Epithelial cell of proximal tubule (primary cell): ENCODE measurements at regions not wholly inside any gene's neighbourhood (a gene's known extent, or its start where the extent isn't known, plus 50 kb on each side); places are given as distances from the start of the nearest gene placed in this dataset.
A peak's percentile ranks its signal among the peaks of the same experiment; 100 is the strongest.

Experiments
- DNase-seq: peaks from one replicate; pipeline ENCODE4 v3.0.0-alpha.2; 2011; ENCODE audit warnings: low read depth
- H3K4me3 ChIP-seq: 2 replicates; pipeline ENCODE4 v1.5.1; 2011; ENCODE audit warnings: low read depth, mild to moderate bottlenecking, low read length
- TF ChIP-seq, protein P1 (sequence below): conservative IDR thresholded peaks from 2 replicates; pipeline ENCODE4 v1.5.1; 2012; ENCODE audit warnings: low read depth, mild to moderate bottlenecking, low read length

DNA sequence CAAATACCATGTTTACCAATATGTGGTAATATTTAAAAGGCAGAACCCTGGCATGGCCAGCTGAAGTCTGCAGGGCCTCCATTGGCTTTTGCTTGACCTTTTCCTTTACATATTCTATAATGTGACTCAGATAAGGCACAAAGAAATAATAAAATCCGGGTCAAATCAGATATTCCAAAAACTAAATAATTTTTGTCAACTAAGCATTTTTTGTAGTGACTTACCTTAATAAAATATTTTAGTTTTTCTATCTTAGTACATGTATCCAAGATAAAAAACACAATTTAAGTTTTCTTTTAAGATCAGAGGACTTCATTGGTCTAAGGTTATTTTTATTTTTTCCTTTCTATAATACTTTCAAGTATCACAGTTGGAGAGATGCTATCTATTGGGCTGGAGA is 179.4 kb upstream of the ADAMTS5 start:
- no peak for DNase-seq
- TF ChIP-seq, protein P1, sequence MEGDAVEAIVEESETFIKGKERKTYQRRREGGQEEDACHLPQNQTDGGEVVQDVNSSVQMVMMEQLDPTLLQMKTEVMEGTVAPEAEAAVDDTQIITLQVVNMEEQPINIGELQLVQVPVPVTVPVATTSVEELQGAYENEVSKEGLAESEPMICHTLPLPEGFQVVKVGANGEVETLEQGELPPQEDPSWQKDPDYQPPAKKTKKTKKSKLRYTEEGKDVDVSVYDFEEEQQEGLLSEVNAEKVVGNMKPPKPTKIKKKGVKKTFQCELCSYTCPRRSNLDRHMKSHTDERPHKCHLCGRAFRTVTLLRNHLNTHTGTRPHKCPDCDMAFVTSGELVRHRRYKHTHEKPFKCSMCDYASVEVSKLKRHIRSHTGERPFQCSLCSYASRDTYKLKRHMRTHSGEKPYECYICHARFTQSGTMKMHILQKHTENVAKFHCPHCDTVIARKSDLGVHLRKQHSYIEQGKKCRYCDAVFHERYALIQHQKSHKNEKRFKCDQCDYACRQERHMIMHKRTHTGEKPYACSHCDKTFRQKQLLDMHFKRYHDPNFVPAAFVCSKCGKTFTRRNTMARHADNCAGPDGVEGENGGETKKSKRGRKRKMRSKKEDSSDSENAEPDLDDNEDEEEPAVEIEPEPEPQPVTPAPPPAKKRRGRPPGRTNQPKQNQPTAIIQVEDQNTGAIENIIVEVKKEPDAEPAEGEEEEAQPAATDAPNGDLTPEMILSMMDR: no peak
- H3K4me3 ChIP-seq: no peak overlapping the region

DNA sequence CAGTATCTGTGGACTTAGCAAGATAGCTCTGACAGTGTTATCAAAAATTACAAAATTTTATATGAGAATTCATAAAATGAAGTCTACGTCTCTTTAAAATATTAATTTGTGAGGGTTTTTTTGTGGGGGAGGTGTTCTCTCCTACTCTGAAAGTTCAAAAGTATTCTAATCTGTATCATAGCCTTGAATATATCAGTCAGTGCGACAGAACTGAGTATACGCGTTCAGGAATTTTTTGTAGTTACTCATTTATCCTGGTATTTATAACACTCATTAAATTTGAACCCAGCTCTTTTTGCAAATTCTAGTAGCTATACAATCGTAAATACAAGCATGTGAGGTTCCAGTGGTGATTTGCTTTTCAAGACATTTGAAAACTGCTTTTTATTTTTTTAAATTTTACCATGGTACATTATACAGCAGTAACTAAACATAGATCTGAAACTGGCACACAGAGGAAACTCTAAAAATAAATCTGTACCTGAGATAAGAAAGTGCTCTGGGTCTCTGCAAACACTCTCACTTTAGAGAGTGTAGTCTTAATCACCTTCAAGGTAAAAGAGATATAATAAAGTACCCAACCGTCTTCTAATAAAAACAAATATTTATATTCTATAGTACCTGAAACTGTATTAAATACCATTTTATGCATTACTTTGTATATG is 178.4 kb upstream of the ADAMTS5 start:
- H3K4me3 ChIP-seq: no peak overlapping the region
- DNase-seq: no peak
- TF ChIP-seq, protein P1: no peak

DNA sequence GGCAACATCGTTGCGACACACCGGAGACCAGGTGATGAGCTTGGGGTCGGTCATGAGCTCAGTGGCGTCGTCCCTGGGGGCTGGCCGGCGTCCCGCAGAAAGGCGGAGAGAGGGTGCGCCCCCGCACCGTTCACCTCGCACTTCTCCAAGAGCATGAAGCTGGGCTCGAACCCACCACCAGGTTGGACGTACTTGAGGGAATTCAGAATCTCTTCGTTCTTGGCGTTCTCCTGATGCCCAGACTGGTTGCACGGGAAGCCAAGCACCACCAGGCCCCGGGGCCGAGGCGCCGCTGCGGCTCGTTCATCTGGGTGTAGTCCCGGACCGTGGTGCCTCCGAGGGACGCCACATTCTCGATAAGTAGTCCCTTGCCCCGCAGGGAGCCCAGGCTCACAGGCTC is 176.6 kb upstream of the ADAMTS5 start:
- DNase-seq: no peak
- no peak overlapping the region for H3K4me3 ChIP-seq
- TF ChIP-seq, protein P1: no peak

DNA sequence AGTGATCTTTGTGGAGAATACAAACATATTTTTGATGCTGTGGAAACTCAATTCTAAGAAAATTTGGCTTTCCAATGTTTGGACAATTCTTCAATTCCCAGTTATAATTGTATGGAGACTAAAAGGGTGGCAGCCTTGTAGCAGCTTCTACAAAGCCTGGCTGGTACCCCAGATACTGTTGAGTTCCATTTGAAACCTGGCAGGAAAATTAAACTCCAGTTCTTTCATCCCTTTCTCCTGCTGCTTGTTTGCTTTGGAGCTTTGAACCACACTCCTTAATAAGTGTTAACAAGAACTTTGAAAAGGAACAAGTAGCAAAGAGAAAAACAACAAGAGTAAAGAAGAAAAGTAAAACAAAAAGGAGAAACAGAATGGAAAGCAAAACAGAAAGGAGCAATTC is 172.6 kb upstream of the ADAMTS5 start:
- H3K4me3 ChIP-seq: no peak overlapping the region
- no peak for DNase-seq
- TF ChIP-seq, protein P1: no peak

DNA sequence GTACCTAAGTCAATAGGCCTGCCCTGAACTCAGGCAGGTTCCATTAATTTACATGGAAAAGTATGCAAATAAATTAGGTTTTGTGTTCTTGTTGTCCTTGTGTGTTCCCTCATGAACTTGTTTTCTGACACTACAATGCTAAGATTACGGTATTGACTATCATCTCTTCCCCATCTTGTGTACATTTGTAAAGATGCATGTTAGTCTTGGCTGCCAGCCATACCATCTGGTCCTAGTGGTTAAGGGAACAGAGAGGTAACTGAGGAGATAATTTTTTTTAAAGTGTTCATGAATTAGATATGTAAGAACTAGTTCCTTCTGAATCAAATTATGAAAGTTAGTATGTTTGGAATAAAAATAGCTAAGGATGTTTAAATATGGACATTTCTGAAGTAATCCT is 167.6 kb upstream of the ADAMTS5 start:
- TF ChIP-seq, protein P1: no peak
- DNase-seq: no peak
- H3K4me3 ChIP-seq: no peak overlapping the region

DNA sequence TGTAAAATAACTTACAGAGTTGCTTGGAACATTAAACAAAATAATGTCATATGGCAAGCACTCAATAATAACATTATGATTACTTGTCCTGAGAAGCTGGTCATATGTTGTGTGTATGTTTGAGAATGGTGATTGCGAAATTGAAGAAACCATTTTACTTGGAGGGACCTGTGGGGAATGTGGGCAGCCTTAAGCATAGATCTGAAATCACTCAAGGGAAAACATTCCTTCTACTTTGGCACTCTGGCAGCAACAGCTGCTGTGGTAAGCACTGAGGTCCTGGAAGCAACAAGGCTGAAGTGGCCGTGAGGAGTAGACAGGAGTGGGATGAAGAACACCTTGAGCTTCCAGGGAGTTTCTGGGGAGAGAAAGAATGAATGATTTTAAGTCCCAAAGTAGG is 165.4 kb upstream of the ADAMTS5 start:
- TF ChIP-seq, protein P1: no peak
- DNase-seq: peak; percentile 56
- no peak overlapping the region for H3K4me3 ChIP-seq

DNA sequence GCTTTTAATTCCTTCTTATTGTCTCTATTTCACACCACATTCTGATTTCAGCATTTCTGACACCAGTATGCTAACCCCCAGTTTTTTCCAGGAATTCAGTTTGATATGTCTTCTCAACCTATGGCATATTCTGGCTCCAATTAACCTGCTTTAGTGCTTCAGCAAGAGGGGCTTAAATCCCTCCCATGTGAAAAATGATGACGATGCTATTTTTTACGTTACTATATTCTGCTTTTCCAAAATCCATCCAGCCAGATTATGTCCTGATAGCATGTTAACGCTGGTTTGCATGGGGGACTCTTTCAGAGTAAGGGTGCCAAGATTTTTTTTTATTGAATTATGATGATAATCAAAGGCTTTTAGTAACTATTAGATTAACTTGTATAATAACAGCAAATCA is 163.3 kb upstream of the ADAMTS5 start:
- H3K4me3 ChIP-seq: no peak overlapping the region
- TF ChIP-seq, protein P1: no peak
- no peak for DNase-seq
